H9 (cell line): ENCODE measurements at regions not wholly inside any gene's neighbourhood (a gene's known extent, or its start where the extent isn't known, plus 50 kb on each side); places are given as distances from the start of the nearest gene placed in this dataset.

Experiments
- DNase-seq: peaks from one replicate; pipeline ENCODE4 v3.0.0-alpha.2; 2017
- H2AFZ ChIP-seq: one replicate; pipeline ENCODE4 v1.6.1; 2013; ENCODE audit warnings: mild to moderate bottlenecking, low read length, control low read depth, moderate library complexity
- H2AK5ac ChIP-seq: 2 replicates; pipeline ENCODE4 v1.6.1; 2013; ENCODE audit warnings: low read length, control low read depth, mixed read lengths; ENCODE audit not compliant: insufficient read length
- H2BK120ac ChIP-seq: one replicate; pipeline ENCODE4 v1.6.1; 2013; ENCODE audit warnings: low read depth, mild to moderate bottlenecking, low read length, control low read depth, inconsistent platforms; ENCODE audit not compliant: poor library complexity, severe bottlenecking
- H2BK12ac ChIP-seq: 2 replicates; pipeline ENCODE4 v1.6.1; 2013; ENCODE audit warnings: low read length, control low read depth, mixed read lengths, low read depth; ENCODE audit not compliant: insufficient read length
- H2BK15ac ChIP-seq: 2 replicates; pipeline ENCODE4 v1.6.1; 2013; ENCODE audit warnings: low read depth, low read length, control low read depth
- H2BK20ac ChIP-seq: one replicate; pipeline ENCODE4 v1.6.1; 2013; ENCODE audit warnings: low read depth, mild to moderate bottlenecking, low read length, control low read depth, inconsistent platforms; ENCODE audit not compliant: poor library complexity, severe bottlenecking
- H2BK5ac ChIP-seq: 2 replicates; pipeline ENCODE4 v1.6.1; 2013; ENCODE audit warnings: low read length, control low read depth, mixed read lengths; ENCODE audit not compliant: insufficient read length
- H3K14ac ChIP-seq: 2 replicates; pipeline ENCODE4 v1.6.1; 2013; ENCODE audit warnings: low read length, control low read depth; ENCODE audit not compliant: insufficient read depth
- H3K18ac ChIP-seq: 2 replicates; pipeline ENCODE4 v1.6.1; 2013; ENCODE audit warnings: low read depth, mild to moderate bottlenecking, mixed read lengths, low read length, control low read depth; ENCODE audit not compliant: insufficient read length
- H3K23ac ChIP-seq: 2 replicates; pipeline ENCODE4 v1.6.1; 2013; ENCODE audit warnings: low read length, control low read depth, mixed read lengths, low read depth; ENCODE audit not compliant: insufficient read length
- H3K23me2 ChIP-seq: 2 replicates; pipeline ENCODE4 v1.6.1; 2013; ENCODE audit warnings: low read depth, mild to moderate bottlenecking, mixed read lengths, low read length, control low read depth; ENCODE audit not compliant: insufficient read length, poor library complexity, severe bottlenecking
- H3K27ac ChIP-seq: 2 replicates; pipeline ENCODE4 v1.5.1; 2013; ENCODE audit warnings: low read length, control low read depth, mixed read lengths, low read depth; ENCODE audit not compliant: insufficient read length
- H3K27me3 ChIP-seq: 2 replicates; pipeline ENCODE4 v1.6.1; 2013; ENCODE audit warnings: low read length, control low read depth, inconsistent platforms; ENCODE audit not compliant: insufficient read depth
- H3K4ac ChIP-seq: 2 replicates; pipeline ENCODE4 v1.6.1; 2013; ENCODE audit warnings: low read depth, mild to moderate bottlenecking, control low read depth, inconsistent platforms, low read length, moderate library complexity
- H3K4me1 ChIP-seq: 2 replicates; pipeline ENCODE4 v1.6.1; 2013; ENCODE audit warnings: low read length, control low read depth, inconsistent platforms; ENCODE audit not compliant: insufficient read depth
- H3K4me2 ChIP-seq: 2 replicates; pipeline ENCODE4 v1.6.1; 2013; ENCODE audit warnings: low read length, control low read depth, mixed read lengths; ENCODE audit not compliant: insufficient read length, insufficient read depth
- H3K56ac ChIP-seq: 2 replicates; pipeline ENCODE4 v1.6.1; 2013; ENCODE audit warnings: low read depth, mild to moderate bottlenecking, mixed read lengths, low read length, control low read depth; ENCODE audit not compliant: insufficient read length
- H3K79me1 ChIP-seq: 2 replicates; pipeline ENCODE4 v1.6.1; 2013; ENCODE audit warnings: low read depth, mild to moderate bottlenecking, moderate library complexity, low read length, control low read depth, inconsistent platforms; ENCODE audit not compliant: insufficient read depth, poor library complexity, severe bottlenecking
- H3K79me2 ChIP-seq: 2 replicates; pipeline ENCODE4 v1.6.1; 2013; ENCODE audit warnings: low read length, control low read depth, inconsistent platforms; ENCODE audit not compliant: insufficient read depth
- H3K9ac ChIP-seq: 2 replicates; pipeline ENCODE4 v1.6.1; 2013; ENCODE audit warnings: low read length, control low read depth, mixed read lengths; ENCODE audit not compliant: insufficient read length; ENCODE audit errors: extremely low read depth
- H3K9me3 ChIP-seq: one replicate; pipeline ENCODE4 v1.6.1; 2013; ENCODE audit warnings: low read depth, low read length, inconsistent platforms; ENCODE audit not compliant: control insufficient read depth
- H3T11ph ChIP-seq: one replicate; pipeline ENCODE4 v1.6.1; 2013; ENCODE audit warnings: mild to moderate bottlenecking, low read length, control low read depth, inconsistent platforms
- H4K20me1 ChIP-seq: one replicate; pipeline ENCODE4 v1.6.1; 2013; ENCODE audit not compliant: control insufficient read depth, insufficient read length, insufficient read depth
- H4K5ac ChIP-seq: 2 replicates; pipeline ENCODE4 v1.6.1; 2013; ENCODE audit warnings: low read depth, mild to moderate bottlenecking, mixed read lengths, low read length, control low read depth; ENCODE audit not compliant: insufficient read length
- H4K8ac ChIP-seq: replicated peaks from 2 replicates; pipeline ENCODE4 v1.6.1; 2013; ENCODE audit warnings: low read length, control low read depth, mixed read lengths, low read depth; ENCODE audit not compliant: insufficient read length
- H4K91ac ChIP-seq: 2 replicates; pipeline ENCODE4 v1.6.1; 2013; ENCODE audit warnings: low read depth, mild to moderate bottlenecking, moderate library complexity, mixed read lengths, low read length, control low read depth; ENCODE audit not compliant: insufficient read length
- H3K27ac Mint-ChIP-seq, 3 experiments: 2 replicates in 2 of 3; 3 replicates in 1 of 3; pipeline ENCODE4 v1.8.0; 2020 to 2021; ENCODE audit warnings: mixed read lengths in 3 of 3, mild to moderate bottlenecking in 1 of 3, moderate library complexity in 1 of 3
- H3K27me3 Mint-ChIP-seq: 2 replicates; pipeline ENCODE4 v1.8.0; 2021; ENCODE audit warnings: low read depth, mild to moderate bottlenecking, moderate library complexity, mixed read lengths
- H3K36me3 Mint-ChIP-seq, 3 experiments: 2 replicates in 2 of 3; 3 replicates in 1 of 3; pipeline ENCODE4 v1.8.0; 2020 to 2021; ENCODE audit warnings: low read depth in 3 of 3, mixed read lengths in 3 of 3; ENCODE audit not compliant: insufficient read depth in 1 of 3
- H3K4me1 Mint-ChIP-seq, 2 experiments: 2 replicates each; pipeline ENCODE4 v1.8.0; 2020; ENCODE audit warnings: mixed read lengths in 2 of 2
- H3K4me3 Mint-ChIP-seq, 2 experiments: 2 replicates in 1 of 2; 3 replicates in 1 of 2; pipeline ENCODE4 v1.8.0; 2020 to 2021; ENCODE audit warnings: mild to moderate bottlenecking in 2 of 2, mixed read lengths in 2 of 2, moderate library complexity in 1 of 2
- H3K9me3 Mint-ChIP-seq, 2 experiments: 2 replicates in 1 of 2; 3 replicates in 1 of 2; pipeline ENCODE4 v1.8.0; 2020; ENCODE audit warnings: mild to moderate bottlenecking in 2 of 2, mixed read lengths in 2 of 2, moderate library complexity in 1 of 2
- WGBS: extraction: QIAGEN DNeasy Blood & Tissue Kit; methylation state at CpG from one replicate; pipeline ENCODE4 v1.1.7; 2013; ENCODE audit warnings: missing lambda C conversion rate, low lambda C conversion rate, mixed read lengths; ENCODE audit not compliant: insufficient read length; ENCODE audit errors: extremely low coverage; 5-methylcytosine and 5-hydroxymethylcytosine counted together
- TF ChIP-seq, protein P1 (sequence below): fragments of 200-600 bp; sonication (generic); conservative IDR thresholded peaks from 3 replicates; pipeline ENCODE4 v1.8.0; 2021; ENCODE audit warnings: antibody characterized with exemption, mild to moderate bottlenecking

DNA sequence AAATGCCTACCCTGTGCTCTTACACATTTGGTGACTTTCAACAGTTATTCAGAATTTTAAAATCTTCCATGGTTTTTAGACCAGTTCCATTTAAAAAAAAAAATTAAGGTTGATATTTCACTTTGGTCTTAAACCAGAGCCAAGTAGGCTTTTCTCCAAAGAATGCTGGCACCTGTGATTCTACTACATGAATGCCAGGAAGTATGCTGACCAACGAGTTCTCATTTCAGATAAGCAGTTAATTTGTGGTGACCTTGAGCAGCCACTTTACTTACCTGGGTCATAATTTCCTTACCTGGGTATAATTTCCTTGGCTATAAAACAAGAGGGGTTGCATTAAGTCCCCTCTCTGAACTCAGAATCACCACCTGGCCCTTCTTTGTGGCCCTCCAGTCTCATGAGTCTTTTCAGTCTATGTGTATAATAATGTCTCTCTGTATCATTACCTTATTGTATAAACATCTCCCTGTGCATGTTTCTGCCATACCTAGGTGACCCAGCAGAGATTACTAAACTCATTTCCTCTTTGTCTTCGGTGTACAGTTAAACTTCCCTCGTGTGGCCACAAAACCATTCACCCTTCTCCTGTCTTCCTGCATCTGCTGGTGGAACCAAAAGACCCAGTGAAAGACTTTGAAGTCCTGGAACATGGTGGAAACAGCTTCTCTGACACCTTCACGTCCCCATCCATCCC, 139.1 kb upstream of the DPT start:
- peaks cover 5 to 9% of the 10 kb centered on the region in 2 experiments for H3K9me3 Mint-ChIP-seq
- Histone ChIP-seq H3K9me3 (no peaks in the 10 kb centered on the region), H2AFZ (no peak overlapping the region), H2BK15ac (no peak overlapping the region), H3K56ac (no peak overlapping the region), H3K14ac (no peak overlapping the region), H2BK5ac (no peak overlapping the region), H4K5ac (no peak overlapping the region), H3K79me1 (no peaks in the 10 kb centered on the region), H2BK120ac (no peak overlapping the region), H3K27ac (no peak overlapping the region), H3K23me2 (no peaks in the 10 kb centered on the region), H3K9ac (no peak overlapping the region), H3K18ac (no peak overlapping the region), H4K20me1 (no peaks in the 10 kb centered on the region), H3K4me1 (no peaks in the 10 kb centered on the region), H3K27me3 (no peaks in the 10 kb centered on the region), H2BK12ac (no peak overlapping the region), H3K4me2 (no peak overlapping the region), H4K91ac (no peak overlapping the region), H3K79me2 (no peaks in the 10 kb centered on the region), H4K8ac (no peak overlapping the region), H2BK20ac (no peak overlapping the region), H3K4ac (no peak overlapping the region), H2AK5ac (no peak overlapping the region), H3T11ph (no peak overlapping the region), H3K23ac (no peak overlapping the region)
- DNase-seq, result no peak
- no peak overlapping the region for H3K4me3 Mint-ChIP-seq
- peaks cover 0 to 6% (median 2%) of the 10 kb centered on the region in 3 experiments; a peak in 3 of 7 replicates for H3K36me3 Mint-ChIP-seq
- peaks cover 4 to 13% of the 10 kb centered on the region in 2 experiments for H3K4me1 Mint-ChIP-seq
- H3K27me3 Mint-ChIP-seq, result no peaks in the 10 kb centered on the region
- TF ChIP-seq, protein P1, sequence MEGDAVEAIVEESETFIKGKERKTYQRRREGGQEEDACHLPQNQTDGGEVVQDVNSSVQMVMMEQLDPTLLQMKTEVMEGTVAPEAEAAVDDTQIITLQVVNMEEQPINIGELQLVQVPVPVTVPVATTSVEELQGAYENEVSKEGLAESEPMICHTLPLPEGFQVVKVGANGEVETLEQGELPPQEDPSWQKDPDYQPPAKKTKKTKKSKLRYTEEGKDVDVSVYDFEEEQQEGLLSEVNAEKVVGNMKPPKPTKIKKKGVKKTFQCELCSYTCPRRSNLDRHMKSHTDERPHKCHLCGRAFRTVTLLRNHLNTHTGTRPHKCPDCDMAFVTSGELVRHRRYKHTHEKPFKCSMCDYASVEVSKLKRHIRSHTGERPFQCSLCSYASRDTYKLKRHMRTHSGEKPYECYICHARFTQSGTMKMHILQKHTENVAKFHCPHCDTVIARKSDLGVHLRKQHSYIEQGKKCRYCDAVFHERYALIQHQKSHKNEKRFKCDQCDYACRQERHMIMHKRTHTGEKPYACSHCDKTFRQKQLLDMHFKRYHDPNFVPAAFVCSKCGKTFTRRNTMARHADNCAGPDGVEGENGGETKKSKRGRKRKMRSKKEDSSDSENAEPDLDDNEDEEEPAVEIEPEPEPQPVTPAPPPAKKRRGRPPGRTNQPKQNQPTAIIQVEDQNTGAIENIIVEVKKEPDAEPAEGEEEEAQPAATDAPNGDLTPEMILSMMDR, result no peak
- no peak overlapping the region for H3K27ac Mint-ChIP-seq
- no CpG with 5 or more reads among the region's 4 CpGs for WGBS
